H1 (cell line): ENCODE measurements at regions not wholly inside any gene's neighbourhood (a gene's known extent, or its start where the extent isn't known, plus 50 kb on each side); places are given as distances from the start of the nearest gene placed in this dataset.

ENCODE experiments used
- CHD1 ChIP-seq: IDR thresholded peaks from 2 replicates; pipeline ENCODE4 v1.6.1; 2012; ENCODE audit warnings: low read depth, low read length, improper control_type of control experiment
- CREB1 ChIP-seq: IDR thresholded peaks from 2 replicates; pipeline ENCODE4 v1.6.1; 2012; ENCODE audit warnings: inconsistent platforms
- GTF2F1 ChIP-seq: IDR thresholded peaks from 2 replicates; pipeline ENCODE4 v1.6.1; 2012; ENCODE audit warnings: low read depth, low read length, improper control_type of control experiment, borderline replicate concordance
- KDM1A ChIP-seq: fragments of 200-600, 300-600 bp; sonication (generic); IDR thresholded peaks from 2 replicates; pipeline ENCODE4 v1.7.1; 2016; ENCODE audit warnings: mild to moderate bottlenecking, low read length, borderline replicate concordance
- POU5F1 ChIP-seq: IDR thresholded peaks from 2 replicates; pipeline ENCODE4 v1.6.1; 2011; ENCODE audit warnings: low read depth, mild to moderate bottlenecking, low read length, moderate library complexity
- RXRA ChIP-seq: IDR thresholded peaks from 2 replicates; pipeline ENCODE4 v1.6.1; 2011; ENCODE audit warnings: low read depth, mild to moderate bottlenecking, low read length, moderate library complexity; ENCODE audit not compliant: insufficient read depth
- SIX5 ChIP-seq: IDR thresholded peaks from 2 replicates; pipeline ENCODE4 v1.6.1; 2011; ENCODE audit warnings: mild to moderate bottlenecking, low read depth, low read length
- SP2 ChIP-seq: IDR thresholded peaks from 2 replicates; pipeline ENCODE4 v1.6.1; 2012; ENCODE audit warnings: mild to moderate bottlenecking, low read length, inconsistent platforms
- SUZ12 ChIP-seq: fragments of 200-600 bp; sonication (generic); IDR thresholded peaks from 2 replicates; pipeline ENCODE4 v1.6.1; 2012; ENCODE audit warnings: mild to moderate bottlenecking, inconsistent platforms, low read length, moderate library complexity, mixed read lengths

DNA sequence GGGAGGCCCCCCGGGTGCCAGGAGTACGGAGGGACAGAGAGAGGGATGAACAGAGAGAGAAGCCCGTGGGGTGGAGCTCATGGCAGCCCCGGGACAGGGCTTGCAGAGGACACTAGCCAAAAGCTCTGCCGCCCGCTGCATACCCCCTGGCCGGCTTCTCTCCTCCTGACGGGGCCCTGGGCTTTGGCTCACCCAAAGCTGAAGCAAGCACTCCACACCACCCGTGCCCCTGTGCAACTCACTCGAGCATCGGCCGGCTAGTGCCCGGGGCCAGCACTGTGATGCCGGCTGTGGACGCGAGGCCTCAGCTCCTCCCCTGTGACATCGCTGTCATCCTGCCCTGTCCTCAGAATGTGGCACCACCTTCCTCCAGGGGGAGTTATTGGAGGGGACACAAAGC is 429.6 kb downstream of the BRD1 start (continued):
- TF ChIP-seq CHD1 (no peak), GTF2F1 (no peak), SP2 (no peak), SUZ12 (no peak), KDM1A (no peak), CREB1 (no peak), RXRA (no peak), SIX5 (no peak), POU5F1 (no peak)
- TF ChIP-seq, all 59 proteins: peak for 0
